Nephron (organoid): ENCODE measurements at regions not wholly inside any gene's neighbourhood (a gene's known extent, or its start where the extent isn't known, plus 50 kb on each side); places are given as distances from the start of the nearest gene placed in this dataset.

Source experiments
- H3K27ac Mint-ChIP-seq, 3 experiments: 2 replicates each; pipeline ENCODE4 v1.8.0; 2020; ENCODE audit warnings: mixed read lengths in 3 of 3, mild to moderate bottlenecking in 2 of 3, moderate library complexity in 1 of 3
- H3K27me3 Mint-ChIP-seq: 2 replicates; pipeline ENCODE4 v1.8.0; 2021; ENCODE audit warnings: low read depth, mild to moderate bottlenecking, moderate library complexity, mixed read lengths
- H3K36me3 Mint-ChIP-seq: 2 replicates; pipeline ENCODE4 v1.8.0; 2020; ENCODE audit warnings: low read depth, mixed read lengths
- H3K4me1 Mint-ChIP-seq: 2 replicates; pipeline ENCODE4 v1.8.0; 2020; ENCODE audit warnings: mixed read lengths
- H3K4me3 Mint-ChIP-seq, 3 experiments: 2 replicates each; pipeline ENCODE4 v1.8.0; 2020; ENCODE audit warnings: mild to moderate bottlenecking in 3 of 3, mixed read lengths in 3 of 3, moderate library complexity in 2 of 3
- H3K9me3 Mint-ChIP-seq: 2 replicates; pipeline ENCODE4 v1.8.0; 2020; ENCODE audit warnings: mixed read lengths
- TF ChIP-seq, protein P1 (sequence below), 3 experiments: fragments of 200-600 bp; sonication (generic); IDR thresholded peaks; one replicate each; pipeline ENCODE4 v1.5.0; 2021; ENCODE audit warnings: antibody characterized with exemption in 3 of 3; ENCODE audit not compliant: unreplicated experiment in 3 of 3

DNA sequence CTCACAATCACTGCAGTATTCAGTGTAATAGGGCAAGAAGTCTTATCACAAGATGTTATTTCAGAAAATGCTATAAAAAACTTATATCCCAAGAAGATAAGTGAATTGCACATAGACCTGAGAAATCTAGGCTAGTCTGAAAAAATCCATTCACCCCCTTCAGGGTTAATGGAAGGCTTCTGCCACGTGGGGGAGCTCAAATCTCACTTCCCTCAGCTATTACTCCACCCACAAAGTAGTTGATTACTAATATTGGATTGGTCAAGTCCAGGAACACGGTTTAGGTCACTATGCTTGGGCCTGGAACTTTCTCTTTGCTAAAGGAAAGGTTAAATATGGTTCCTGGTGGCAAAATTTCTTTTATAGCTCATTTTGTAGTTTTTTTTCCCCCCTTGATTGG, 51.2 kb upstream of the ADAM23 start:
- peaks cover 4% of the 10 kb centered on the region for H3K36me3 Mint-ChIP-seq
- TF ChIP-seq, protein P1, sequence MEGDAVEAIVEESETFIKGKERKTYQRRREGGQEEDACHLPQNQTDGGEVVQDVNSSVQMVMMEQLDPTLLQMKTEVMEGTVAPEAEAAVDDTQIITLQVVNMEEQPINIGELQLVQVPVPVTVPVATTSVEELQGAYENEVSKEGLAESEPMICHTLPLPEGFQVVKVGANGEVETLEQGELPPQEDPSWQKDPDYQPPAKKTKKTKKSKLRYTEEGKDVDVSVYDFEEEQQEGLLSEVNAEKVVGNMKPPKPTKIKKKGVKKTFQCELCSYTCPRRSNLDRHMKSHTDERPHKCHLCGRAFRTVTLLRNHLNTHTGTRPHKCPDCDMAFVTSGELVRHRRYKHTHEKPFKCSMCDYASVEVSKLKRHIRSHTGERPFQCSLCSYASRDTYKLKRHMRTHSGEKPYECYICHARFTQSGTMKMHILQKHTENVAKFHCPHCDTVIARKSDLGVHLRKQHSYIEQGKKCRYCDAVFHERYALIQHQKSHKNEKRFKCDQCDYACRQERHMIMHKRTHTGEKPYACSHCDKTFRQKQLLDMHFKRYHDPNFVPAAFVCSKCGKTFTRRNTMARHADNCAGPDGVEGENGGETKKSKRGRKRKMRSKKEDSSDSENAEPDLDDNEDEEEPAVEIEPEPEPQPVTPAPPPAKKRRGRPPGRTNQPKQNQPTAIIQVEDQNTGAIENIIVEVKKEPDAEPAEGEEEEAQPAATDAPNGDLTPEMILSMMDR (IDR thresholded peaks at IDR 0.05; ENCODE audit: unreplicated experiment in 3 of 3), result peak in 1 of 3 experiments; percentile 12
- peaks cover 10% of the 10 kb centered on the region for H3K9me3 Mint-ChIP-seq
- no peaks in the 10 kb centered on the region for H3K27me3 Mint-ChIP-seq
- no peaks in the 10 kb centered on the region for H3K4me1 Mint-ChIP-seq
- no peak overlapping the region for H3K27ac Mint-ChIP-seq
- H3K4me3 Mint-ChIP-seq, result no peak overlapping the region
